Thoracic aorta (tissue), 2 donors: ENCODE measurements at regions not wholly inside any gene's neighbourhood (a gene's known extent, or its start where the extent isn't known, plus 50 kb on each side); places are given as distances from the start of the nearest gene placed in this dataset.

Source experiments
- ATAC-seq: fragments of 150-250 bp; one replicate; pipeline ENCODE4 v1.8.0; 2017; ENCODE audit warnings: low read depth; ENCODE audit not compliant: insufficient number of reproducible peaks, low FRiP score
- DNase-seq: peaks from one replicate; pipeline ENCODE4 v3.0.0-alpha.2; 2020; ENCODE audit warnings: low spot score
- H3K27ac ChIP-seq, 2 donors: fragments of 200-600 bp; sonication (generic); 1 replicate in 1 of 2; 2 replicates in 1 of 2; pipeline ENCODE4 v1.5.1; 2016; ENCODE audit warnings: mild to moderate bottlenecking in 2 of 2, moderate library complexity in 2 of 2
- H3K27me3 ChIP-seq: fragments of 200-600 bp; sonication (generic); replicated peaks from 2 replicates; pipeline ENCODE4 v1.6.0; 2016; ENCODE audit warnings: mild to moderate bottlenecking; ENCODE audit not compliant: insufficient read depth
- H3K36me3 ChIP-seq: fragments of 200-600 bp; sonication (generic); one replicate; pipeline ENCODE4 v1.5.1; 2016
- H3K4me1 ChIP-seq, 2 donors: fragments of 200-600 bp; sonication (generic); 1 replicate in 1 of 2; 2 replicates in 1 of 2; pipeline versions ENCODE4 v1.5.1 to v1.6.0; 2016; ENCODE audit warnings: low read depth in 2 of 2, mild to moderate bottlenecking in 1 of 2; ENCODE audit not compliant: control insufficient read depth in 1 of 2
- H3K4me3 ChIP-seq: fragments of 200-600 bp; sonication (generic); 2 replicates; pipeline ENCODE4 v1.5.1; 2016; ENCODE audit warnings: mild to moderate bottlenecking
- H3K9me3 ChIP-seq: fragments of 200-600 bp; sonication (generic); 2 replicates; pipeline ENCODE4 v1.5.1; 2016
- TF ChIP-seq, protein P1 (sequence below): fragments of 200-600 bp; sonication (generic); IDR thresholded peaks from one replicate; pipeline ENCODE4 v1.5.1; 2019; ENCODE audit warnings: antibody characterized with exemption

DNA sequence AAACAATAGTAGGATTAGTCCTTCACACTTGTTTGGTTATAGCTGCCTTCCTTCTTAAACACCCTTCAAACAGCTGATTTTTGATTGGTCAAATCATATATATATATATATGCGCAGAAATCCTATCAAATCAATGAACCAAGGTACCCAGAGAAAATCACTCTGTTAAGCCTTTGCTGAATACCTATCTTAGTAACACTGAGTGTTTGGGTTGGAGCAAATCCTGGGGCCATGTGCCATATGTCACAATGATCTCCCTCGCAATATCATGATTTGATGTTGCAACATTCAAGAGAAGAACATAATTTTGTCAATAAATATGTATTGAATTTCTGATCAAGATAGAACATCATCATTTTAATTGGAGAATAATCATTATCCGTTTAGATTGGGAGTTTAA, 795.6 kb downstream of the REEP3 start:
- TF ChIP-seq, protein P1, sequence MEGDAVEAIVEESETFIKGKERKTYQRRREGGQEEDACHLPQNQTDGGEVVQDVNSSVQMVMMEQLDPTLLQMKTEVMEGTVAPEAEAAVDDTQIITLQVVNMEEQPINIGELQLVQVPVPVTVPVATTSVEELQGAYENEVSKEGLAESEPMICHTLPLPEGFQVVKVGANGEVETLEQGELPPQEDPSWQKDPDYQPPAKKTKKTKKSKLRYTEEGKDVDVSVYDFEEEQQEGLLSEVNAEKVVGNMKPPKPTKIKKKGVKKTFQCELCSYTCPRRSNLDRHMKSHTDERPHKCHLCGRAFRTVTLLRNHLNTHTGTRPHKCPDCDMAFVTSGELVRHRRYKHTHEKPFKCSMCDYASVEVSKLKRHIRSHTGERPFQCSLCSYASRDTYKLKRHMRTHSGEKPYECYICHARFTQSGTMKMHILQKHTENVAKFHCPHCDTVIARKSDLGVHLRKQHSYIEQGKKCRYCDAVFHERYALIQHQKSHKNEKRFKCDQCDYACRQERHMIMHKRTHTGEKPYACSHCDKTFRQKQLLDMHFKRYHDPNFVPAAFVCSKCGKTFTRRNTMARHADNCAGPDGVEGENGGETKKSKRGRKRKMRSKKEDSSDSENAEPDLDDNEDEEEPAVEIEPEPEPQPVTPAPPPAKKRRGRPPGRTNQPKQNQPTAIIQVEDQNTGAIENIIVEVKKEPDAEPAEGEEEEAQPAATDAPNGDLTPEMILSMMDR, result no peak

DNA sequence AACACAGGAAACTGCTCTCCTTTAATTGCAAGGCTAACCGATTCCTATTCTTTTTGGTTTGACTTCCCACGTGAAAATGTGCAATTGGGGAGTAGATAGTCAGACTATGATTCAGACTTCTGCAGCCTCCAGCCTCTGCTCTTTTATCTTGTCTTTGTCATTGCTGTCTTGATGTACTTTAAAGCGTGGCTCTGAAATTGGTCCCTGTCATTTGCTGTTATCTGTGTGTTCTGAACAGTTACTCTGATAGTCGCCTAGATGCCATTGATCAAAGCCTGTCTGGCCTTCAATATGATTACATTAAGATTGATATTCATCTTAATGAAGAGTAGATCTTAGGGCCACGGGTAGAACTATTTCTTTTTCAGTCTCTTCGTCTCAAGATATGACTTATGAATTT, 799.2 kb downstream of the REEP3 start:
- ATAC-seq, result no peak
- Histone ChIP-seq H3K27ac (no peak overlapping the region), H3K4me3 (no peak overlapping the region), H3K36me3 (no peaks in the 10 kb centered on the region), H3K27me3 (no peaks in the 10 kb centered on the region), H3K4me1 (peaks cover 0 to 17% of the 10 kb centered on the region in 2 donors), H3K9me3 (no peaks in the 10 kb centered on the region)
- TF ChIP-seq, protein P1, result no peak
- no peak for DNase-seq

More for the DNA sequence above, 795.6 kb downstream of the REEP3 start:
- Histone ChIP-seq H3K27me3 (no peaks in the 10 kb centered on the region), H3K9me3 (no peaks in the 10 kb centered on the region), H3K36me3 (no peaks in the 10 kb centered on the region), H3K4me1 (peaks cover 0 to under 1% of the 10 kb centered on the region in 2 donors), H3K4me3 (no peak overlapping the region), H3K27ac (no peak overlapping the region)
- DNase-seq (no peak), ATAC-seq (no peak)

DNA sequence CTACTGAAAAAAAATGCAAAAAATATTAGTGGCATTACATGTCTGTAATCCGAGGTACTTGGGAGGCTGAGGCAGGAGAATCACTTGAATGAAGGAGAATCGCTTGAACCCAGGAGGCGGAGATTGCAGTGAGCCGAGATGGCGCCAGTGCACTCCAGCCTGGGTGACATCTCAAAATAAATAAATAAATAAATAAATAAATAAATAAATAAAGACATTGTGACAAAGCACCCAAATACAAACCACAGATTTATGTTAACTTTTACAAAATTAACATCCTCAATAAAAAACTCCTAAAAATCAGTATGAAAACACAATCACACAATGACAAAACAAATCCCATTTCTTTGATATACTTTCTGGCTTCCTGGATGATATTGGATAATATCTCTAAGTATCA, 808.3 kb downstream of the REEP3 start:
- Histone ChIP-seq H3K4me3 (no peak overlapping the region), H3K4me1 (no peaks in the 10 kb centered on the region), H3K27ac (no peak overlapping the region), H3K9me3 (peaks cover 7% of the 10 kb centered on the region), H3K27me3 (no peaks in the 10 kb centered on the region), H3K36me3 (no peaks in the 10 kb centered on the region)
- TF ChIP-seq, protein P1, result no peak
- ATAC-seq (no peak), DNase-seq (no peak)

DNA sequence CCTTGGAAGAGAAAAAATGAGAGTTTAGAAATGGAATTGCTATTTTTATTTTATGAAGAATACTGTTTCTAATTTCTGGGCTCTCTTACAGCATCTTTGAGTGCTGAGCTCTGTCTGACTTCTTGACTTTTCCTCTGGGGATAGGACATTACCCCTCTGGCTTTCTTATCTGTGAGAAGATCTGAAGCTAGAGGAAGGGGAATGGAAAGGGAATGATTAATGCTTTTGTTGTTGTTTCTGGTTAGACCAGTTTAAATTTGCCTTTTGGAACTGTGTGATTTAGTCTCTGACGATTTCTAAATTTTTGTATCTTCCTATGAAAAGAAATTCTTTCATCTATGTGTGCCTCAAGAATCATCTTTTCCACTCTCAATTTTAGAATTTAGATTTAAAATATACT, 811.4 kb downstream of the REEP3 start:
- Histone ChIP-seq H3K4me3 (no peak overlapping the region), H3K27me3 (no peaks in the 10 kb centered on the region), H3K9me3 (peaks cover under 1% of the 10 kb centered on the region), H3K27ac (no peak overlapping the region), H3K36me3 (no peaks in the 10 kb centered on the region), H3K4me1 (no peaks in the 10 kb centered on the region)
- ATAC-seq (no peak), DNase-seq (no peak)
- TF ChIP-seq, protein P1, result no peak

DNA sequence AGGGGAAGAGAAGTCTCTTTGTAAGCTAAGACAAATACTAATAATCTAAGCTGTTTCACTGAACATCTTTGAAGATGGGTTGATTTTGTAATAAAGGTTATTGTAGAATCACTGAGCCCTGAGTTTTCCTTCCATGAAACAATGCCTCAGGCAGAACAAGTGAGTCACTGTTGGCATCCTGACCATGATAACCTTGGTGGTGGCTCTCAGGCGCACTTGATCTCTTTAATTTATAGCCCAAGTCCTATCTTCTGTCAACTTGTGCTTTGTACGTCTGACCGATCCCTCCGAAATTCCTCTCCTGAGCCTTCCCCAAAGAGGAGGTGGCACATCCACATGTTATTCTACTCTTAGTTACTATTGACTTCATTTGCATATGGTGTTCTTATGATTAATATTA, 812.9 kb downstream of the REEP3 start:
- ATAC-seq (no peak), DNase-seq (no peak)
- Histone ChIP-seq H3K27ac (no peak overlapping the region), H3K4me1 (no peaks in the 10 kb centered on the region), H3K4me3 (no peak overlapping the region), H3K9me3 (no peaks in the 10 kb centered on the region), H3K36me3 (no peaks in the 10 kb centered on the region), H3K27me3 (no peaks in the 10 kb centered on the region)
- TF ChIP-seq, protein P1, result no peak
